GM18499 (cell line): ENCODE measurements at regions not wholly inside any gene's neighbourhood (a gene's known extent, or its start where the extent isn't known, plus 50 kb on each side); places are given as distances from the start of the nearest gene placed in this dataset.
"Not testable (repeated sequence)": the region's sequence is repeated elsewhere in the genome, so short reads cannot be mapped to it uniquely, and the experiment has no call there.

Experiments used
- ATAC-seq: cut with Tn5 transposase; IDR thresholded peaks from one replicate; pipeline ENCODE4 v1.9.1; 2021; ENCODE audit warnings: moderate number of reproducible peaks; ENCODE audit not compliant: insufficient read depth, unreplicated experiment

DNA sequence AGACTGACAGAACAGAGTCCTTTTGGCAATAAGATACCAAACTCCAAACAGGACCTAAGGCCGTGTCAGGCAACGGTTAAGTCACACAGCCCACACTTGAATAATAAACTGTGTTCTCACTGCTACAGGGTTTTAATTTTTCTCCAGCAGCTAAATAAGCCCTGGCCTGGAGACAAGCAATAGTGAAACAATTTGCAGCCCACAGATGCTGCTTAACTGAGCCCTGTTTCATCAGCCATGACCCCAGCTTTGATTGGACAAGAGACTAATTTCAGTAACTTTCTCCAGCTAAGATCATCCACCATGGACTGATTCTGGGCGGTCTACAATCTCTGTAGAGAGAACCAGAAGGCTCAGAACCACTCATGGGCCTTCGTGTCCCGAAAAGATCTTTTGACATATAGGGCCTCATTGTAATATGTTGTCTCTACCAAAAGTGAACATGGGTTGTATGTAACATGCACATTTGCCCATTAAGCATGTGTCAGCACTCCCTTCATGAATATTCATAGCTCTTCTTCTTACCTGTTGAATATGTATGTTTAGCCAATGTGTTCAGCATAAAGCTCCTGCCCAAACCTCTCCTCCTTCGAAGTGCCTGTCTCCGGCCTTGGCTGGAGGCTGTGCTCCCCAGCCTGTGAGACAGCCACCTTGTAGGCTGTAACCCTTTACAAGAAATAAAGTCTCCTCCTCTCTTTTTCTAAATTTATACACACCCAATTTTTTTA, 223.1 kb upstream of the AKR1E2 start:
- no peak for ATAC-seq

DNA sequence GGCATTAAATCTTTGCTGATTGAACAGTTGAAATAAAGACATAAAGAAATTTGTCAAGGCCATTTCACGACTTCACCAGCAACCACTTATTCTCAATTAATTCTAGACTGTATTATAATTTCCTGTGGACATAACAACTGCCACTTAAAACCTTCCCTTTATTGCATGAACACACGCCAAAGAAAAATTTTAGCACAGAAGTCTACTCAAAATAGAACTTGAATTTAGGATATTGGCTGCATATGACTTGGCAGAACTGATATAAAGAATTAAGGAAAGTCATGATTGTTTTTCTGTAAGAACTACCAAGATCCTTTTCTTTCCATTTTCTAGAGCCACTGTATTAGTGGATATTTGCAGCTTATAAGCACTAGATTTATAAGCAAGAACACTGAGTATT, 226.5 kb upstream of the AKR1E2 start:
- ATAC-seq: no peak

DNA sequence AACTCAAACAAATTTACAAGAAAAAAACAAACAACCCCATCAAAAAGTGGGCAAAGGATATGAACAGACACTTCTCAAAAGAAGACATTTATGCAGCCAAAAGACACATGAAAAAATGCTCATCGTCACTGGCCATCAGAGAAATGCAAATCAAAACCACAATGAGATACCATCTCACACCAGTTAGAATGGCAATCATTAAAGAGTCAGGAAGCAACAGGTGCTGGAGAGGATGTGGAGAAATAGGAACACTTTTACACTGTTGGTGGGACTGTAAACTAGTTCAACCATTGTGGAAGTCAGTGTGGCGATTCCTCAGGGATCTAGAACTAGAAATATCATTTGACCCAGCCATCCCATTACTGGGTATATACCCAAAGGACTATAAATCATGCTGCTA, 228.1 kb upstream of the AKR1E2 start:
- not testable (repeated sequence) for ATAC-seq

- ATAC-seq: no peak
Observed at GRCh38 chr10:4596951-4597350, 229.1 kb upstream of the AKR1E2 start.

DNA sequence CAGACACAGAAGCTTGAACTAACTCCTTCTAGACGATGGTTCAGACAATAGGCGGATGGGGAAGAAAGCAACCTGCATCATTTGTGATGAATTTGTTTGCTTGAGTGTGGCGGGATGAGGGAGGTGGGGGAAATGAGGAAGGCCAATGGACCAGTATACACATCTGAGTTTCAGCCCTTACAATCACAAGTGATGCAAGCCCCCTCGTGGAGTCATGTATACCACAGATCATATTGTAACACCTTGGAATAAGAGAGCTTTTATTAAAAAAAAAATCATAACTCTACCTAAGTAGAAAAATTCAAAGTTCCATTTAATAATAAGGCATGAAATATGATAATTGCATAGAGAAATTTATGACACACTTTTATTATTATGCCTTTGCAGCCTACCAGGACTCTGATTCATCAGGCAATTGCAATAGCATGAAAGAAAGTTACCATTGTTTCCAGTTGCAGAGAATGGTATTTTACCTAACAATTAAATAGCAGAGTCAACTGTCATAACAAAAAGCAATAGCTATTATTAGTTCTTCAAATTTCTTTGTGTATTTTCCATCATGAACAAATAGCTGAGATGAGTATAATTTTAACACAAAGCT, 230.2 kb upstream of the AKR1E2 start:
- ATAC-seq: no peak

DNA sequence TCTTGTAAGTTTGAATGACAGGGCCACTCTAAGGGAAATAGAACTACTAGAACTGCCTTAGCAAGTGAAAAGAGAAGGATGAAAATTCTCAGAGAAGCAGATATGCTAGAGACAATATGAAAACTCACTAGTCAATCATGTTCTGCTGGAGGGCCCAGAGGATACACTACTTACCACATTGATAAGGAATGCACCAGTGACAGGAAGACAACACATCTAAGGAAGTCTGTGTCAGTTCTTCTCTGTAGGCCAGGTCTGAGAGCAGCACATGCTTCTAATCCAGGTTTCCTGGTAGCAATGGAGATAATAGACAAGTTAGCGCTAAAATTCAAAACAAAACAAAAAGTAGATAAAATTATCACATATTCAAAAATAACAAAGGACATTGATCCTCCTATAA, 235.2 kb upstream of the AKR1E2 start:
- ATAC-seq: no peak

- ATAC-seq: no peak
Observed at GRCh38 chr10:4588824-4589223, 237.2 kb upstream of the AKR1E2 start.

DNA sequence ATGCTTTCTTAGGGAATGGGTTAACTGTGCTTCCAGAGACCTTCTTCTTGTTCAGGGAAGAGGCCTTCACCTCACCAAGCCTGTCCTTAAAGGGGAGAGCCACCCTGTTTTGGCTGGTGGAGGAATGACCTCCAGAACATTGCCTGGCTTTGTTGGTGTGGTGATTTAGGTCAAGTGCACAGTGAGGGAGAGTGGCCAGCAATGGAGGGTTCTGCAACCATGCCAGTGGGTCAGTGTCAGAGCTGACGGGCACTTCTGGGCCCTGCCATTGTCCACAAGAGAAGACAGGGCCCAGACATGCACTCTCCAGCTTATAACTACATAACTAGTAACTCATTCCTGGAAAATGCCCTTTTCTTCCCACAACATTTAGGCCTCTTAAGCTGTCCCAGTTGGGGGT, 238.5 kb upstream of the AKR1E2 start:
- ATAC-seq: no peak

GRCh38 chr10:4586776-4587175, 239.2 kb upstream of the AKR1E2 start:
- no peak for ATAC-seq

DNA sequence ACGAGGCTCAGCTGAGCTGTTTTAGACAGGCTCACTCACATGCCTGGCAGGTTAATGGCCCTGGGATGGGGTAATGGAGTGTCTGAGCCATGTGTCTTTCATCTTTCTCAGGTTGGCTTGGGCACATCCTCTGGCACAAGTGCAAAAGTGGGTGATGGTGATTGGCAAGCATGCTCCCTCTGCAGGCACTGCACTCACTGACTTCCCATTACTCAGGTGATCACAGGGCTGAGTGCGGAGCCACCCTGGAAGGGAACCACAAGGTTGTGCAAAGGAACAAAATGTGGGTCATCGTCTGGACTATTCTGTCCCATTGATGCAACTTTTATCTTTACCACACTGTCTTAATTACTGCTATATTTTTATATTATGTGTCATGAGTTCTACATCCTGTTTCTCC, 244.1 kb upstream of the AKR1E2 start:
- ATAC-seq: no peak

DNA sequence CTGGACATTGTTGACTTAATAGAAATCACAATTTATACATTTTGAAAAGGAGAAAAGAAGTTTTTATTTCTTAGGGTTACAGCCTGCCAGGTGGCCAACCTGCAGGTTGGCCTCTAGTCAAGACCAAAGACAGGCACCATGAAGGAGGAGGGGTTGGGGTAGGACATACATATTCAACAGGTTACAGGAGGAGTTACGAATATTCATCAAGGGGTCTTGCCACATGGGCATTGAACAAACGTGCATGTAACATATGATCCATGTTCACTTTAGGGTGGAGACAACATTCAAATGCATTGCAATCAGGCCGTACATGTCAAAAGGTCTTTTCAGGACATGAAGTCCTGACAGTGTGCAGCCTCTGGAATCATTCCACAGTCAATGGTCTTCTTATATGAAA, 246.2 kb upstream of the AKR1E2 start:
- ATAC-seq: no peak

DNA sequence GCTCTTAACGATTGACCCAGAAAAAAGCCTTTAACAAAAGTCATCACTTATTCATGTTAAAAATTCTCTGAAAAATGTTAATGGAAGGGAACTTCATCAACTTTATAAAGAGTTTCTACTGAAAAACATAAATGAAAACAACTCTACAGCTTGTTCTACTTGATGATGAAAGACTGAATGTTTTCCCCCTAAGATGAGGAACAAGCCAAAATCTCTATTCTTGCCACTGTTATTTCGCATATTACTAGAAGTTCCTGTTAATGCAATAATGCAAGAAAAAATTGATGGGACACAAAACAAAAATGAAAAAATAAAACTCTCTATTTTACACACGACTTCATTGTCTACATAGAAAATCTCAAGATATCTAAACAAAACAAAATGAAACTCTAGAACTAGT, 249.8 kb upstream of the AKR1E2 start:
- ATAC-seq: no peak

GRCh38 chr10:4569151-4569550, 256.9 kb upstream of the AKR1E2 start:
- ATAC-seq: no peak

GRCh38 chr10:4568731-4569130, 257.3 kb upstream of the AKR1E2 start:
- ATAC-seq: no peak

- no peak for ATAC-seq
Observed at GRCh38 chr10:4568086-4568485, 257.9 kb upstream of the AKR1E2 start.

DNA sequence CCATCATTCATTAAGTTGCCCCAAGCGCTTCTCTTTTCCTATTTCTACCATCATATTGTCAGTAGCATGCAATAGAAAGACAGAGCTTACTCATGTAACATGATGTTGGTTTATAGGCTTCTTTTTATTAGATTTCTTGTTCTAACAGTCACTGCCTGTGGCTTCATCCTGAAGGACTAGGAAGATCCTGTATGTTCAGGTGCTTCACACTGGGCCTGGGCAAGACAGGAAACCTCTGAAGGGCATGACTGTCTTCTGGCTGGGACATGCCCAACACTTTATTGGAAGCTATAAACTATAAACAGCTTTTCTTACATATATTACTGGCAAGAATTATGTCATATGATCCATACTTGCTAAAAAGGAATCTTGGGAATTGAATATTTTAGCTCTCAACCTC, 258.4 kb upstream of the AKR1E2 start:
- no peak for ATAC-seq

GRCh38 chr10:4566011-4566410, 260.0 kb upstream of the AKR1E2 start:
- ATAC-seq: no peak

- ATAC-seq: no peak
Observed at GRCh38 chr10:4561296-4561695, 264.7 kb upstream of the AKR1E2 start.

GRCh38 chr10:4557469-4557868, 268.5 kb upstream of the AKR1E2 start:
- no peak for ATAC-seq

DNA sequence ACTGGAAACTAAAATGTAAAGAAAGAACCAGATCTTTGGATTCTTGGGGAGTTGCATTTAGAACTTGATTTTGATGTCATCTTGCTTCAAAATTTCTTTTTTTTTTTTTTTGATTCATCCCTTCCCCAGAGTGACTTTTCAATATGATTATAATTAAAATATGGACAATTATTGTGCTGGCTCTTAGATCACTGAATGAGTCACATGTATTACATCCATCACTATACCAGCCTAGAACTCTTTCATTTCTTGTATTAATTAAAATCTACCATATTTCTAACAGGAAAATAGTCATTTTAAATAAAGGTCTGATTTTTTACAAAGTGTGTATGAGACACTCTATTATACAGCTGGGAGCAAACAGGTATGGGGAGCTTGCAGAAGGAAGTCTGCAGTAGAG, 269.5 kb upstream of the AKR1E2 start:
- ATAC-seq: no peak

- ATAC-seq: no peak
Observed at GRCh38 chr10:4555920-4556319, 270.1 kb upstream of the AKR1E2 start.

DNA sequence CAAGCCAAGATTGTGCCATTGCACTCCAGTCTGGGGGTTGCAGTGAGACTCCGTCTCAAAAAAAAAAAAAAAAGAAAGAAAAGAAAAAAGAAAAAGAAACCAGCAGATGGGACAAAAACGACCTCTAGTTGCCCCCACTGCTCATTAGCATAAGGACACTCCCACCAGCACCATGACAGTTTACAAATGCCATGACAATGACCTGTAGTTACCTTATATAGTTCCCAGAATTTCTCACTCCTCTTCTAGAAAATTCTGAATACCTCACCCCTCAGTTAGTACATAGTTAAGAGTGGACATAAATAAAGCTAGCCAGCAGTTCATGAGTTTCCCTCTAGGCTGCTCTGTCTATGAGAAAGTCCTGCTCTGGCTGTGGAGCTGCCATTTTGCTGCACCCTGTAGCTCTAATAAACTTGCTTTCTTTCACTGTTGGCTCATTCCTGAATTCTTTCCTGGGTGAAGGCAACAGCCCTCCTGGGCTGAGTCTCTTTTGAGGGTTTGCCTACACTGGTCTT, 276.8 kb upstream of the AKR1E2 start:
- no peak for ATAC-seq
